ENCODE measurements at regions not wholly inside any gene's neighbourhood (a gene's known extent, or its start where the extent isn't known, plus 50 kb on each side); places are given as distances from the start of the nearest gene placed in this dataset.
"Not testable (repeated sequence)": the region's sequence is repeated elsewhere in the genome, so short reads cannot be mapped to it uniquely, and the experiment has no call there.

DNA sequence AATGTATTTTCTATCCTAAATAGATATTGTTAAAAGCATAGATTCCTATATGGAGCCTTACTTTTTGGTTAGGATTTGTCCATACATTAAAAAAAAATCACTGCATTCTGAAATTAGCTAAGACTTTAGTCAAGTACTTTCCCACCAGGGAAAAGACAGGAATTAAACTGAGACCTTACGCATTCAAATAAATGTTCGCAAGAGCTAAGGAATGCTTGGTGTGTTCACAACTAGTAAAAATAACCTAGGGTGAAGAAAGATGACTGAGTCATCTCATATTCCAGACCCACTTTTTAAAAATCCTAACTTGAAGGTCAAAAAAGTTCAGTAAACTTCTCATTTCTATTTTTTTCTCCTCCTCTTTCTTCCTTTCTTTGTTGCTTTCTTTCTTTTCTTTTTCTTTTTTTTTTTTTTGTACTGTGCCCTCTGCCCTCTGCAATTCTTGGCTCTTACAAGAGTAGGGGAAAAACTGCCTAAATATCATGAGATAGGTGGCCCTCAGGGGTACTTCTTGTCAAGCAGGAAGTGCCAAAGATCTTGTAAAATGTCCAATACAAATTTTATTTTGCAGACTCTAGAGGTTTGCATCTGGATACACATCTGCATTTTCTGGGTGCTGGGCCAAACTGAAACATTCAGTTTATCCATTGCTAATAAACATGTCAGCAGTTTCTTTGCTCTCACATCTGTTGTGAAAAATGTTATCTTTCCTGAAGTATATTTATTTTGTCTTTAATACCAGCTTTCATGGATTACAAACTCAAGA is 121.4 kb upstream of the GORAB start:
- H3K27ac ChIP-seq (ENCODE audit: low read depth in 1 of 3, low read length in 2 of 3): peak overlapping the region in 1 of 3 donors; percentile 16
- FAIRE-seq: no peak
- WGBS, 3 donors: 71 to 93% (median 91%) methylated on average over 2 of the region's 2 CpGs

DNA sequence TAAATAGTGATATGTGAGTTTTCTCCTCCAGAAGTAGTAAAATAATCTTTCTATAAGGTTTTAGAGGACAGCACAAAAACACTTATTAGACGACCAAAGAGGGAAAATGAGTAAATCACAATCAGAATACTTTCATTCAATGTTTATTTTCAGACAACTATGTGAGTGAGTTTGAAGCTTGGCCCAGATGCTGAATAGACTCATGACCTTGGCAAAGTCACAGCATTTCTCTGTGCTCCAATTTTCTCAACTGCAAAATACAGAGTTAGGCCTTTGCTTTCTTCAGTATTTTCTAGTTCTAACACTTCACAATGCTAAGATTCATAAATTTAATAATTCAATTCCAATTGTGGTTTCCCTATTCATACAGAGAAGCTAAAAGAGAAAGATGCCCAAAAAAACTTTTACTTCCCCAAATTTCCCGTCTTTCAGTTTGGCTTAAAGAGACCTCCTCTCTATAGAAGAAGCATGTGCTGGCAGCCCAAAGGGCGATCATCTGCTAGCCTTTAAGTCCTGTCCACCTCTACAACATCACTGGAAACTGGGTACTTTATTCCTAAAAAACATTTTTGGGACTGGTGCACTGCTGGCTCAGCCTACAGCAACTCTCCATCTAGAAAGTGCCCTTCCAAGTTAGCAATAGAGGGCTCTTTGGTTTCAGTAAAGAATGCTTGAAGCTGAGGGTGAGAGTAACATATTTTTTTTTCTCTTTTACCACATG is 116.8 kb upstream of the GORAB start:
- DNase-seq (no peak), FAIRE-seq (no peak)
- H3K4me3 ChIP-seq (ENCODE audit: low read depth in 1 of 3, low read length in 3 of 3): no peak overlapping the region
- no peaks in the 10 kb centered on the region for H3K4me1 ChIP-seq (ENCODE audit: control insufficient read depth in 3 of 3, insufficient read depth in 2 of 3, low read depth in 1 of 3, low read length in 2 of 3)
- H3K27me3 ChIP-seq (ENCODE audit: control insufficient read depth in 3 of 3, insufficient read depth in 3 of 3, low read length in 3 of 3): no peaks in the 10 kb centered on the region
- WGBS, 3 donors: 44 to 80% (median 66%) methylated on average over 3 of the region's 3 CpGs
- no peaks in the 10 kb centered on the region for H3K36me3 ChIP-seq (ENCODE audit: control insufficient read depth in 3 of 3, insufficient read depth in 2 of 3, low read depth in 1 of 3, low read length in 3 of 3)
- no peaks in the 10 kb centered on the region for H3K9me3 ChIP-seq (ENCODE audit: control insufficient read depth in 2 of 2, insufficient read depth in 1 of 2, low read depth in 1 of 2, low read length in 1 of 2)
- no peak overlapping the region for H3K27ac ChIP-seq (ENCODE audit: low read depth in 1 of 3, low read length in 2 of 3)

More for the DNA sequence above, 121.4 kb upstream of the GORAB start:
- H3K9me3 ChIP-seq (ENCODE audit: control insufficient read depth in 2 of 2, insufficient read depth in 1 of 2, low read depth in 1 of 2, low read length in 1 of 2): no peaks in the 10 kb centered on the region
- H3K27me3 ChIP-seq (ENCODE audit: control insufficient read depth in 3 of 3, insufficient read depth in 3 of 3, low read length in 3 of 3): no peaks in the 10 kb centered on the region
- no peaks in the 10 kb centered on the region for H3K4me1 ChIP-seq (ENCODE audit: control insufficient read depth in 3 of 3, insufficient read depth in 2 of 3, low read depth in 1 of 3, low read length in 2 of 3)
- no peak overlapping the region for H3K4me3 ChIP-seq (ENCODE audit: low read depth in 1 of 3, low read length in 3 of 3)
- no peaks in the 10 kb centered on the region for H3K36me3 ChIP-seq (ENCODE audit: control insufficient read depth in 3 of 3, insufficient read depth in 2 of 3, low read depth in 1 of 3, low read length in 3 of 3)
- DNase-seq: no peak

DNA sequence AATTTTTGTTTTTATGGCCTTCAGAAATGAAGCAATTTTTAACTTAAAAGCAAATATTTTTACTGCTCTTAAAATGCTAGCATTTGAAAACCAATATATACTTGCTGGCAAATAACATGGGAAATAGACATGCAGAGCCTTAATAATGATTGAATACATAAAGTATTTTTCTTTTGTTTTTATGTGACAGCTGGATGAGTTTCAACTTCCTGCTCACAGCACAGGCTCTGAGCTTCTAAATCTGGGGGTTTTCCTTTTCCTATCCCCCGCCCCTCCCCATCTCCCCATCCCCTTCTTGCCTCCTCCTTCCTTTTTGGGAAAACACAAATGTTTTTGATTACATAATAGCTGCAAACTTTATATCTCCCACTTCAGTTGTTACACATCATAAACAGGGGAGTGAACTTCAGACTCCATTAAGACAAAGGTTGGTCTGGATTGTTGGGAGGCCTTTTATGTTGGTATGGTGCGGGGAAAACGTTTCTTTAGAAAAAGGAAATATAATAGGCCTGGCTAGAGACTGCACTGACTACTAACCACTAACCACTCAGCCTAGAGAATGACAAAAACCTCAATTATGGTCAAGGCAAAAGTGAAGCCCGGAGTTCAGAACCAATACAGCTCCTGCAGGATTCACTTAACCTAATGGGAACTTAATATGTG is 116.1 kb upstream of the GORAB start:
- FAIRE-seq (no peak), DNase-seq (no peak)
- 32 to 37% (median 35%) methylated on average over 4 of the region's 4 CpGs for WGBS, 3 donors
- Histone ChIP-seq H3K4me3 (ENCODE audit: low read depth in 1 of 3, low read length in 3 of 3) (no peak overlapping the region), H3K4me1 (ENCODE audit: control insufficient read depth in 3 of 3, insufficient read depth in 2 of 3, low read depth in 1 of 3, low read length in 2 of 3) (no peaks in the 10 kb centered on the region), H3K27ac (ENCODE audit: low read depth in 1 of 3, low read length in 2 of 3) (no peak overlapping the region), H3K36me3 (ENCODE audit: control insufficient read depth in 3 of 3, insufficient read depth in 2 of 3, low read depth in 1 of 3, low read length in 3 of 3) (no peaks in the 10 kb centered on the region), H3K27me3 (ENCODE audit: control insufficient read depth in 3 of 3, insufficient read depth in 3 of 3, low read length in 3 of 3) (no peaks in the 10 kb centered on the region), H3K9me3 (ENCODE audit: control insufficient read depth in 2 of 2, insufficient read depth in 1 of 2, low read depth in 1 of 2, low read length in 1 of 2) (no peaks in the 10 kb centered on the region)

DNA sequence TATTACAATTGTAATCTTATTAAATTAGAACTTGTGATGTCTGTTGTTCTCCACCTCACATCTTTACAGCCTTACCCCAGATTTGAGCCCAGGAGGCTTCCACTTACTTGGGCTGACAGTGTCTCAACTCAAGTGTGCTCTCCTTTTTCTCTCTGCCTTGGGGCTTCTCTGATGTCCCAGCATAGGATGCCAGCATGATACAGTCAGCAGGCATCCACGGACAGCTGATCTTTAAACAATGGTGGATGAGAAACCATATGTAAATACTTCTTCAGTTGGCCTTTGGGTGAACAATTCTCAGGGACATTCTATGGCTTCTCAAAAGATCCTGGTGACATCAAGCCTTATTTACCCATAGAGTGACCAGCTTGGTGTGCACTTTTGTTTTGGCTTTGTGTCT is 107.6 kb upstream of the GORAB start:
- DNase-seq (no peak), FAIRE-seq (no peak)
- Histone ChIP-seq H3K4me1 (ENCODE audit: control insufficient read depth in 3 of 3, insufficient read depth in 2 of 3, low read depth in 1 of 3, low read length in 2 of 3) (no peaks in the 10 kb centered on the region), H3K4me3 (ENCODE audit: low read depth in 1 of 3, low read length in 3 of 3) (no peak overlapping the region), H3K27me3 (ENCODE audit: control insufficient read depth in 3 of 3, insufficient read depth in 3 of 3, low read length in 3 of 3) (no peaks in the 10 kb centered on the region), H3K27ac (ENCODE audit: low read depth in 1 of 3, low read length in 2 of 3) (no peak overlapping the region), H3K36me3 (ENCODE audit: control insufficient read depth in 3 of 3, insufficient read depth in 2 of 3, low read depth in 1 of 3, low read length in 3 of 3) (no peaks in the 10 kb centered on the region), H3K9me3 (ENCODE audit: control insufficient read depth in 2 of 2, insufficient read depth in 1 of 2, low read depth in 1 of 2, low read length in 1 of 2) (no peaks in the 10 kb centered on the region)
- WGBS, 3 donors: 13 to 63% (median 27%) methylated on average over 1 of the region's 1 CpG

DNA sequence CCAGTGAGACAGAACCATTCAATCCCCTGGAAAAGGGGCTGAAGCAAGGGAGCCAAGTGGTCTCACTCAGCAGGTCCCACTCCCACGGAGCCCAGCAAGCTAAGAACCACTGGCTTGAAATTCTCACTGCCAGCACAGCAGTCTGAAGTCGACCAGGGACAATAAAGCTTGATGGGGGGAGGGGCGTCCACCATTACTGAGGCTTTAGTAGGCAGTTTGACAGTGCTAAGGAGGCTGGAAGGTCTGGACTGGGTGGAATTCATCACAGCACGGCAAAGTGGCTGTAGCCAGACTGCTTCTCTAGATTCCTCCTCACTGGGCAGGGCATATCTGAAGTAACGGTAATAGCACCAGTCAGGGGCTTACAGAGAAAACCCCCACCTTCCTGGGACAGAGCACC is 105.4 kb upstream of the GORAB start:
- H3K27ac ChIP-seq (ENCODE audit: low read depth in 1 of 3, low read length in 2 of 3): no peak overlapping the region
- DNase-seq (no peak), FAIRE-seq (no peak)
- 33 to 55% (median 41%) methylated on average over 5 of the region's 5 CpGs for WGBS, 3 donors
- H3K9me3 ChIP-seq (ENCODE audit: control insufficient read depth in 2 of 2, insufficient read depth in 1 of 2, low read depth in 1 of 2, low read length in 1 of 2): no peaks in the 10 kb centered on the region
- H3K27me3 ChIP-seq (ENCODE audit: control insufficient read depth in 3 of 3, insufficient read depth in 3 of 3, low read length in 3 of 3): no peaks in the 10 kb centered on the region
- H3K36me3 ChIP-seq (ENCODE audit: control insufficient read depth in 3 of 3, insufficient read depth in 2 of 3, low read depth in 1 of 3, low read length in 3 of 3): no peaks in the 10 kb centered on the region
- H3K4me1 ChIP-seq (ENCODE audit: control insufficient read depth in 3 of 3, insufficient read depth in 2 of 3, low read depth in 1 of 3, low read length in 2 of 3): no peaks in the 10 kb centered on the region
- H3K4me3 ChIP-seq (ENCODE audit: low read depth in 1 of 3, low read length in 3 of 3): no peak overlapping the region

DNA sequence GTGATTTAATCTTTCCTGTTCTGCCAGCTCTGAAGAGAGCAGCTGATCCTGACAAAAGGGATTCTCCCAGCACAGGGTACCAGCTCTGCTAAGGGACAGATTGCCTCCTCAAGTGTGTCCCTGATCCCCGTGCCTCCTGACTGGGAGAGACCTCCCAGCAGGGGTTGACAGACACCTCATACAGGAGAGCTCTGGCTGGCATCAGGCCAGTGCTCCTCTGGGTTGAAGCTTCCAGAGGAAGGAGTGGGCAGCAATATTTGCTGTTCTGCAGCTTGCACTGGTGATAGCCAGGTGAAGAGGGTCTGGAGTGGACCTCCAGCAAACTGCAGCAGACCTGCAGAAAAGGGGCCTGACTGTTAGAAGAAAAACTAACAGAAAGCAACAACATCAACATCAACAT is 105.0 kb upstream of the GORAB start:
- not testable (repeated sequence) for H3K27me3 ChIP-seq (ENCODE audit: control insufficient read depth in 3 of 3, insufficient read depth in 3 of 3, low read length in 3 of 3); H3K4me3 ChIP-seq (ENCODE audit: low read depth in 1 of 3, low read length in 3 of 3); DNase-seq; FAIRE-seq; H3K36me3 ChIP-seq (ENCODE audit: control insufficient read depth in 3 of 3, insufficient read depth in 2 of 3, low read depth in 1 of 3, low read length in 3 of 3); H3K9me3 ChIP-seq (ENCODE audit: control insufficient read depth in 2 of 2, insufficient read depth in 1 of 2, low read depth in 1 of 2, low read length in 1 of 2); H3K4me1 ChIP-seq (ENCODE audit: control insufficient read depth in 3 of 3, insufficient read depth in 2 of 3, low read depth in 1 of 3, low read length in 2 of 3); H3K27ac ChIP-seq (ENCODE audit: low read depth in 1 of 3, low read length in 2 of 3)
- WGBS, 3 donors: 42 to 68% (median 47%) methylated on average over 1 of the region's 1 CpG

DNA sequence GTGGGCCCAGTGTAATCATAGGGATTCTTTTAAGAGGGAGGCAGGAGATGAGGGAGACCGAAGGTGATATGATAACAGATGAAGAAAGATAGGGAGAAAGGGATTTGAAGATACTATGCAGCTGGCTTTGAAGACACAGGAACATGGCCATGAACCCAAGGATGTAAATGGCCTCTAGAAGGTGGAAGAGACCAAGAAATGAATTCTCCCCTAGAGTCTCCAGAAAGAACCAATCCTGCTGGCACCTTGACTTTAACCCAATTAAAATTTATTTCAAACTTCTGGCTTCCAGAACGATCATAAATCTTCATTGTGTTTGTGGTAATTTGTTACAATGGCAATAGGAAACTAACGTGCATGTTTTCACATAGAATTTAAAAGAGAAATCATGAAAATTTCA is 95.0 kb upstream of the GORAB start:
- H3K27ac ChIP-seq (ENCODE audit: low read depth in 1 of 3, low read length in 2 of 3): no peak overlapping the region
- H3K36me3 ChIP-seq (ENCODE audit: control insufficient read depth in 3 of 3, insufficient read depth in 2 of 3, low read depth in 1 of 3, low read length in 3 of 3): no peaks in the 10 kb centered on the region
- H3K27me3 ChIP-seq (ENCODE audit: control insufficient read depth in 3 of 3, insufficient read depth in 3 of 3, low read length in 3 of 3): no peaks in the 10 kb centered on the region
- DNase-seq (no peak), FAIRE-seq (no peak)
- no peaks in the 10 kb centered on the region for H3K9me3 ChIP-seq (ENCODE audit: control insufficient read depth in 2 of 2, insufficient read depth in 1 of 2, low read depth in 1 of 2, low read length in 1 of 2)
- no peaks in the 10 kb centered on the region for H3K4me1 ChIP-seq (ENCODE audit: control insufficient read depth in 3 of 3, insufficient read depth in 2 of 3, low read depth in 1 of 3, low read length in 2 of 3)
- no peak overlapping the region for H3K4me3 ChIP-seq (ENCODE audit: low read depth in 1 of 3, low read length in 3 of 3)
- WGBS, 3 donors: 49 to 63% (median 52%) methylated on average over 3 of the region's 3 CpGs

DNA sequence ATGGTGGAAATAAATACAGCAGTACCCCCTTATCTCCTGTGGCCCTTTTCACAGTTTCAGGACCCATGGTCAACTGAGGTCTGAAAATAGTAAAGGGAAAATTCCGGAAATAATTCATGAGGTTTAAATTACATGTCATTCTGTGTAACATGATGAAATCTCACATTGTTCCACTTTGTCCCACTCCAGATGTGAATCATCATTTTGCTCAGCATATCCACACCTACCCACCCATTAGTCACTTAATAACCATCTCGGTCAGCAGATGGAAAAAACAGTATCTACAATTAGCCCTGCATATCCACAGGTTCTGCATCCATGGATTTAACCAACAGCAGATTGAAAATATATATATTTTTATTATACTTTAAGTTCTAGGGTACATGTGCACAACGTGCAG is 86.9 kb upstream of the GORAB start:
- Histone ChIP-seq H3K27me3 (ENCODE audit: control insufficient read depth in 3 of 3, insufficient read depth in 3 of 3, low read length in 3 of 3) (no peaks in the 10 kb centered on the region), H3K9me3 (ENCODE audit: control insufficient read depth in 2 of 2, insufficient read depth in 1 of 2, low read depth in 1 of 2, low read length in 1 of 2) (no peaks in the 10 kb centered on the region), H3K4me1 (ENCODE audit: control insufficient read depth in 3 of 3, insufficient read depth in 2 of 3, low read depth in 1 of 3, low read length in 2 of 3) (no peaks in the 10 kb centered on the region), H3K36me3 (ENCODE audit: control insufficient read depth in 3 of 3, insufficient read depth in 2 of 3, low read depth in 1 of 3, low read length in 3 of 3) (no peaks in the 10 kb centered on the region), H3K27ac (ENCODE audit: low read depth in 1 of 3, low read length in 2 of 3) (no peak overlapping the region), H3K4me3 (ENCODE audit: low read depth in 1 of 3, low read length in 3 of 3) (no peak overlapping the region)
- WGBS, 3 donors: 53 to 64% (median 54%) methylated on average over 3 of the region's 3 CpGs
- no peak for FAIRE-seq
- no peak for DNase-seq

All from small intestine (tissue), 7 donors.